Neural crest cell (in vitro differentiated cells): ENCODE measurements at regions not wholly inside any gene's neighbourhood (a gene's known extent, or its start where the extent isn't known, plus 50 kb on each side); places are given as distances from the start of the nearest gene placed in this dataset.

ENCODE experiments used
- DNase-seq: peaks from one replicate; pipeline ENCODE4 v3.0.0; 2021; ENCODE audit warnings: low read depth, mixed read lengths, low spot score
- H3K27ac Mint-ChIP-seq: one replicate; pipeline ENCODE4 v1.8.0; 2021; ENCODE audit warnings: mild to moderate bottlenecking, mixed read lengths; ENCODE audit not compliant: unreplicated experiment
- H3K27me3 Mint-ChIP-seq: 2 replicates; pipeline ENCODE4 v1.8.0; 2021; ENCODE audit warnings: low read depth, mild to moderate bottlenecking, mixed read lengths
- H3K36me3 Mint-ChIP-seq: 2 replicates; pipeline ENCODE4 v1.8.0; 2021; ENCODE audit warnings: low read depth, mild to moderate bottlenecking, mixed read lengths
- H3K4me1 Mint-ChIP-seq: 2 replicates; pipeline ENCODE4 v1.8.0; 2021; ENCODE audit warnings: mixed read lengths
- H3K4me3 Mint-ChIP-seq: one replicate; pipeline ENCODE4 v1.8.0; 2021; ENCODE audit warnings: mild to moderate bottlenecking, mixed read lengths
- H3K9me3 Mint-ChIP-seq: 2 replicates; pipeline ENCODE4 v1.8.0; 2021; ENCODE audit warnings: mixed read lengths
- CTCF ChIP-seq: fragments of 200-600 bp; sonication (generic); conservative IDR thresholded peaks from 2 replicates; pipeline ENCODE4 v1.5.0; 2021; ENCODE audit warnings: antibody characterized with exemption, mild to moderate bottlenecking

- H3K36me3 Mint-ChIP-seq: no peaks in the 10 kb centered on the region
- H3K27me3 Mint-ChIP-seq: no peaks in the 10 kb centered on the region
- TF ChIP-seq CTCF: no peak
- peaks cover 2% of the 10 kb centered on the region for H3K9me3 Mint-ChIP-seq
- no peak overlapping the region for H3K27ac Mint-ChIP-seq
- H3K4me3 Mint-ChIP-seq: no peak overlapping the region
- no peak for DNase-seq
- peaks cover 3% of the 10 kb centered on the region for H3K4me1 Mint-ChIP-seq
Observed at GRCh38 chr2:161055289-161055688, 104.9 kb upstream of the TANK start.

- no peaks in the 10 kb centered on the region for H3K27me3 Mint-ChIP-seq
- H3K4me3 Mint-ChIP-seq: no peak overlapping the region
- no peak for DNase-seq
- H3K9me3 Mint-ChIP-seq: peaks cover 2% of the 10 kb centered on the region
- peaks cover 8% of the 10 kb centered on the region for H3K4me1 Mint-ChIP-seq
- no peak overlapping the region for H3K27ac Mint-ChIP-seq
- TF ChIP-seq CTCF: no peak
- no peaks in the 10 kb centered on the region for H3K36me3 Mint-ChIP-seq
Observed at GRCh38 chr2:161059388-161059787, 100.8 kb upstream of the TANK start.

GRCh38 chr2:161061786-161062185 is 98.4 kb upstream of the TANK start:
- Mint-ChIP-seq H3K4me3 (no peak overlapping the region), H3K9me3 (peaks cover 2% of the 10 kb centered on the region), H3K27me3 (no peaks in the 10 kb centered on the region), H3K4me1 (peaks cover 8% of the 10 kb centered on the region), H3K36me3 (no peaks in the 10 kb centered on the region), H3K27ac (no peak overlapping the region)
- DNase-seq: no peak
- TF ChIP-seq CTCF: no peak

GRCh38 chr2:161063157-161063945 is 96.9 kb upstream of the TANK start:
- Mint-ChIP-seq H3K9me3 (no peaks in the 10 kb centered on the region), H3K4me3 (no peak overlapping the region), H3K36me3 (no peaks in the 10 kb centered on the region), H3K27ac (no peak overlapping the region), H3K4me1 (peaks cover 5% of the 10 kb centered on the region), H3K27me3 (peaks cover 2% of the 10 kb centered on the region)
- peak; percentile 68 for DNase-seq
- peak; percentile 91 for TF ChIP-seq CTCF

GRCh38 chr2:161063946-161064306 is 96.3 kb upstream of the TANK start:
- DNase-seq: no peak
- H3K4me3 Mint-ChIP-seq: no peak overlapping the region
- H3K9me3 Mint-ChIP-seq: no peaks in the 10 kb centered on the region
- peaks cover 2% of the 10 kb centered on the region for H3K27me3 Mint-ChIP-seq
- H3K27ac Mint-ChIP-seq: no peak overlapping the region
- H3K4me1 Mint-ChIP-seq: peaks cover 5% of the 10 kb centered on the region
- no peaks in the 10 kb centered on the region for H3K36me3 Mint-ChIP-seq
- peak; percentile 47 for TF ChIP-seq CTCF
